ENCODE measurements at regions not wholly inside any gene's neighbourhood (a gene's known extent, or its start where the extent isn't known, plus 50 kb on each side); places are given as distances from the start of the nearest gene placed in this dataset.

GRCh38 chr17:34437188-34437587 is 74.2 kb upstream of the CCL1 start:
- Histone ChIP-seq H3K4me3 (no peak overlapping the region), H3K27me3 (no peaks in the 10 kb centered on the region), H3K4me1 (no peaks in the 10 kb centered on the region), H3K36me3 (no peaks in the 10 kb centered on the region), H3K9me3 (no peaks in the 10 kb centered on the region), H3K27ac (no peak overlapping the region)
- intact Hi-C loops (cut with DNase I) = no loop called here
- DNase-seq (ENCODE audit: extremely low spot score in 2 of 2) = no peak
- TF ChIP-seq POLR2A (IDR thresholded peaks at IDR 0.05) (no peak), POLR2AphosphoS5 (IDR thresholded peaks at IDR 0.05; ENCODE audit: insufficient read depth in 1 of 2, low read depth in 1 of 2) (no peak), CTCF (IDR thresholded peaks at IDR 0.05) (no peak)

- Histone ChIP-seq H3K9me3 (no peaks in the 10 kb centered on the region), H3K36me3 (no peaks in the 10 kb centered on the region), H3K27ac (no peak overlapping the region), H3K4me3 (no peak overlapping the region), H3K4me1 (no peaks in the 10 kb centered on the region), H3K27me3 (no peaks in the 10 kb centered on the region)
- no peak for DNase-seq (ENCODE audit: extremely low spot score in 2 of 2)
- TF ChIP-seq POLR2A (IDR thresholded peaks at IDR 0.05) = no peak
- TF ChIP-seq POLR2AphosphoS5 (IDR thresholded peaks at IDR 0.05; ENCODE audit: insufficient read depth in 1 of 2, low read depth in 1 of 2) = no peak
- no peak for TF ChIP-seq CTCF (IDR thresholded peaks at IDR 0.05)
- intact Hi-C loops (cut with DNase I) = no loop called here
These were observed 73.6 kb upstream of the CCL1 start for GRCh38 chr17:34436607-34437006.

- TF ChIP-seq POLR2A (IDR thresholded peaks at IDR 0.05) = no peak
- no peak for TF ChIP-seq POLR2AphosphoS5 (IDR thresholded peaks at IDR 0.05; ENCODE audit: insufficient read depth in 1 of 2, low read depth in 1 of 2)
- TF ChIP-seq CTCF (IDR thresholded peaks at IDR 0.05) = no peak
- DNase-seq (ENCODE audit: extremely low spot score in 2 of 2) = no peak
- intact Hi-C loops (cut with DNase I) = no loop called here
- no peak overlapping the region for H3K4me3 ChIP-seq
- no peaks in the 10 kb centered on the region for H3K4me1 ChIP-seq
- no peak overlapping the region for H3K27ac ChIP-seq
- H3K9me3 ChIP-seq = no peaks in the 10 kb centered on the region
- no peaks in the 10 kb centered on the region for H3K27me3 ChIP-seq
- H3K36me3 ChIP-seq = no peaks in the 10 kb centered on the region
These were observed 72.3 kb upstream of the CCL1 start for GRCh38 chr17:34435182-34435928.

- no peaks in the 10 kb centered on the region for H3K27me3 ChIP-seq
- intact Hi-C loops (cut with DNase I) = no loop called here
- H3K4me3 ChIP-seq = no peak overlapping the region
- TF ChIP-seq POLR2AphosphoS5 (IDR thresholded peaks at IDR 0.05; ENCODE audit: insufficient read depth in 1 of 2, low read depth in 1 of 2) (no peak), CTCF (IDR thresholded peaks at IDR 0.05) (no peak), POLR2A (IDR thresholded peaks at IDR 0.05) (no peak)
- H3K36me3 ChIP-seq = no peaks in the 10 kb centered on the region
- H3K9me3 ChIP-seq = no peaks in the 10 kb centered on the region
- no peaks in the 10 kb centered on the region for H3K4me1 ChIP-seq
- no peak for DNase-seq (ENCODE audit: extremely low spot score in 2 of 2)
- H3K27ac ChIP-seq = no peak overlapping the region
These were observed 71.0 kb upstream of the CCL1 start for GRCh38 chr17:34434052-34434451.

GRCh38 chr17:34424814-34425491 is 61.9 kb upstream of the CCL1 start:
- H3K4me3 ChIP-seq = no peak overlapping the region
- no peaks in the 10 kb centered on the region for H3K4me1 ChIP-seq
- TF ChIP-seq POLR2AphosphoS5 (IDR thresholded peaks at IDR 0.05; ENCODE audit: insufficient read depth in 1 of 2, low read depth in 1 of 2) (no peak), POLR2A (IDR thresholded peaks at IDR 0.05) (no peak), CTCF (IDR thresholded peaks at IDR 0.05) (no peak)
- intact Hi-C loops (cut with DNase I) = loop anchor here (5.0 kb wide), 1 partner anchor 692 kb away; the partner anchor contains the start of gene RAD51D
- H3K36me3 ChIP-seq = no peaks in the 10 kb centered on the region
- H3K27ac ChIP-seq = no peak overlapping the region
- no peaks in the 10 kb centered on the region for H3K9me3 ChIP-seq
- DNase-seq (ENCODE audit: extremely low spot score in 2 of 2) = no peak
- no peaks in the 10 kb centered on the region for H3K27me3 ChIP-seq

All from vagina (tissue), 2 donors.